A673 (cell line): ENCODE measurements at regions not wholly inside any gene's neighbourhood (a gene's known extent, or its start where the extent isn't known, plus 50 kb on each side); places are given as distances from the start of the nearest gene placed in this dataset.

Experiments used
- EZH2 ChIP-seq: fragments of 200-600 bp; sonication (generic); IDR thresholded peaks from 2 replicates; pipeline ENCODE4 v1.6.1; 2017; ENCODE audit warnings: borderline replicate concordance, low read depth, mild to moderate bottlenecking, mixed read lengths, antibody characterized with exemption, low read length; ENCODE audit not compliant: poor library complexity, severe bottlenecking
- TF ChIP-seq, protein P1 (sequence below): fragments of 300-800, 200-600 bp; sonication (generic); conservative IDR thresholded peaks from 2 replicates; pipeline ENCODE4 v1.5.1; 2017; ENCODE audit warnings: low read depth, mild to moderate bottlenecking, antibody characterized with exemption, low read length, moderate library complexity, mixed read lengths

DNA sequence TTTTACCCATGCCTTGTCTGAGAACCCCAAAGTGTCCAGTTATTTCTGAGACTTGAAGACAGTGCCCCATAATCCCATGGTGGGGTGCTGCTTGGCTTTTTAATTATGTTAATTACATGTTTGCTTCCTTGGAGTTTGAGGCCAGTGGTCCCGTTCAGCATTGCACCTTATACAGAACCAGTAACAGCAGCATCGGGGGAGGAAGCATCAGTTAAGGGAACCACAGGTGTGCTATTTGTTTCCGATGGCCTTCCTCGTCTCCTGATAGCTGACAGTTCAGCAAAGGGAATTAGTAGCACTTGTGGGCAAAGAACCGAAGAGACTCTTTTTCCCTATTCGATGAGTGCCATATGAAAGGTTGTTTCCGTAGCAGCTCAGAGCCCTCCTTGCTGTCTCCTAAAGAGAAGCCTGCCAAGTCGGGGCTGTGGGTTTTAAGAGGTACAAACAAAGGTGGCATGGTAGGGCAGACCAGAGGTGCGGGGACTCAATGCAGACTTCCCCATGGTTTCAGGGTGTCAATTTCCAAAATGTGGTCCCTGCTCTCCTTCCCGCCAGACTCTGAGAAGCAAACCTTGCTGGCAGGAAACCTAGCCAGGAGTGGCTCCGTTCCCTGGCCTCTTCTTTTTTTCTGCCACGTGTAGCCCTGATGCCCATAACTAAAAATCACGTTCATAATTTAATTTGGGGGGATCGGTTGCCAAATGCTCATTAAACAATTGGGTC, 225.2 kb upstream of the TSHZ3 start:
- TF ChIP-seq, protein P1, sequence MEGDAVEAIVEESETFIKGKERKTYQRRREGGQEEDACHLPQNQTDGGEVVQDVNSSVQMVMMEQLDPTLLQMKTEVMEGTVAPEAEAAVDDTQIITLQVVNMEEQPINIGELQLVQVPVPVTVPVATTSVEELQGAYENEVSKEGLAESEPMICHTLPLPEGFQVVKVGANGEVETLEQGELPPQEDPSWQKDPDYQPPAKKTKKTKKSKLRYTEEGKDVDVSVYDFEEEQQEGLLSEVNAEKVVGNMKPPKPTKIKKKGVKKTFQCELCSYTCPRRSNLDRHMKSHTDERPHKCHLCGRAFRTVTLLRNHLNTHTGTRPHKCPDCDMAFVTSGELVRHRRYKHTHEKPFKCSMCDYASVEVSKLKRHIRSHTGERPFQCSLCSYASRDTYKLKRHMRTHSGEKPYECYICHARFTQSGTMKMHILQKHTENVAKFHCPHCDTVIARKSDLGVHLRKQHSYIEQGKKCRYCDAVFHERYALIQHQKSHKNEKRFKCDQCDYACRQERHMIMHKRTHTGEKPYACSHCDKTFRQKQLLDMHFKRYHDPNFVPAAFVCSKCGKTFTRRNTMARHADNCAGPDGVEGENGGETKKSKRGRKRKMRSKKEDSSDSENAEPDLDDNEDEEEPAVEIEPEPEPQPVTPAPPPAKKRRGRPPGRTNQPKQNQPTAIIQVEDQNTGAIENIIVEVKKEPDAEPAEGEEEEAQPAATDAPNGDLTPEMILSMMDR = no peak
- TF ChIP-seq EZH2 = no peak
